ES-I3 (cell line): ENCODE measurements at regions not wholly inside any gene's neighbourhood (a gene's known extent, or its start where the extent isn't known, plus 50 kb on each side); places are given as distances from the start of the nearest gene placed in this dataset.

Experiments
- H3K36me3 ChIP-seq: 2 replicates; pipeline ENCODE4 v1.6.1; 2013; ENCODE audit warnings: mild to moderate bottlenecking, low read length, control low read depth, moderate library complexity; ENCODE audit not compliant: insufficient read depth
- H3K4me1 ChIP-seq: 2 replicates; pipeline ENCODE4 v1.6.1; 2013; ENCODE audit warnings: mild to moderate bottlenecking, control low read depth, low read length; ENCODE audit not compliant: insufficient read depth
- H3K9ac ChIP-seq: 2 replicates; pipeline ENCODE4 v1.6.1; 2013; ENCODE audit warnings: low read depth, mild to moderate bottlenecking, low read length, moderate library complexity
- H3K9me3 ChIP-seq: 2 replicates; pipeline ENCODE4 v1.6.1; 2013; ENCODE audit warnings: mild to moderate bottlenecking, low read length, moderate library complexity; ENCODE audit not compliant: control insufficient read depth, insufficient read depth

- Histone ChIP-seq H3K36me3 (no peaks in the 10 kb centered on the region), H3K4me1 (no peaks in the 10 kb centered on the region), H3K9me3 (no peaks in the 10 kb centered on the region), H3K9ac (no peak overlapping the region)
Measured at GRCh38 chr6:87837444-87837843, 135.4 kb upstream of the AKIRIN2 start.

- Histone ChIP-seq H3K36me3 (no peaks in the 10 kb centered on the region), H3K4me1 (no peaks in the 10 kb centered on the region), H3K9ac (no peak overlapping the region), H3K9me3 (no peaks in the 10 kb centered on the region)
Measured at GRCh38 chr6:87832025-87832825, 130.2 kb upstream of the AKIRIN2 start.

GRCh38 chr6:87830907-87831306 lies 128.9 kb upstream of the AKIRIN2 start:
- Histone ChIP-seq H3K9ac (no peak overlapping the region), H3K36me3 (no peaks in the 10 kb centered on the region), H3K4me1 (no peaks in the 10 kb centered on the region), H3K9me3 (no peaks in the 10 kb centered on the region)

GRCh38 chr6:87829622-87830121 lies 127.6 kb upstream of the AKIRIN2 start:
- H3K9me3 ChIP-seq: no peaks in the 10 kb centered on the region
- H3K36me3 ChIP-seq: no peaks in the 10 kb centered on the region
- H3K4me1 ChIP-seq: no peaks in the 10 kb centered on the region
- no peak overlapping the region for H3K9ac ChIP-seq

GRCh38 chr6:87828044-87828443 lies 126.0 kb upstream of the AKIRIN2 start:
- H3K9me3 ChIP-seq: no peaks in the 10 kb centered on the region
- no peaks in the 10 kb centered on the region for H3K4me1 ChIP-seq
- no peak overlapping the region for H3K9ac ChIP-seq
- H3K36me3 ChIP-seq: no peaks in the 10 kb centered on the region

GRCh38 chr6:87827346-87827745 lies 125.3 kb upstream of the AKIRIN2 start:
- no peaks in the 10 kb centered on the region for H3K9me3 ChIP-seq
- H3K4me1 ChIP-seq: no peaks in the 10 kb centered on the region
- H3K36me3 ChIP-seq: no peaks in the 10 kb centered on the region
- no peak overlapping the region for H3K9ac ChIP-seq

GRCh38 chr6:87826424-87826823 lies 124.4 kb upstream of the AKIRIN2 start:
- Histone ChIP-seq H3K36me3 (no peaks in the 10 kb centered on the region), H3K9ac (no peak overlapping the region), H3K9me3 (no peaks in the 10 kb centered on the region), H3K4me1 (no peaks in the 10 kb centered on the region)

- no peaks in the 10 kb centered on the region for H3K36me3 ChIP-seq
- no peak overlapping the region for H3K9ac ChIP-seq
- no peaks in the 10 kb centered on the region for H3K4me1 ChIP-seq
- no peaks in the 10 kb centered on the region for H3K9me3 ChIP-seq
Measured at GRCh38 chr6:87825821-87826221, 123.8 kb upstream of the AKIRIN2 start.

GRCh38 chr6:87824958-87825491 lies 123.0 kb upstream of the AKIRIN2 start:
- Histone ChIP-seq H3K9me3 (no peaks in the 10 kb centered on the region), H3K9ac (no peak overlapping the region), H3K36me3 (no peaks in the 10 kb centered on the region), H3K4me1 (no peaks in the 10 kb centered on the region)

- Histone ChIP-seq H3K9ac (no peak overlapping the region), H3K36me3 (no peaks in the 10 kb centered on the region), H3K4me1 (no peaks in the 10 kb centered on the region), H3K9me3 (no peaks in the 10 kb centered on the region)
Measured at GRCh38 chr6:87822011-87822410, 120.0 kb upstream of the AKIRIN2 start.

GRCh38 chr6:87820343-87820984 lies 118.4 kb upstream of the AKIRIN2 start:
- Histone ChIP-seq H3K9me3 (no peaks in the 10 kb centered on the region), H3K4me1 (no peaks in the 10 kb centered on the region), H3K36me3 (no peaks in the 10 kb centered on the region), H3K9ac (no peak overlapping the region)

GRCh38 chr6:87817183-87817582 lies 115.2 kb upstream of the AKIRIN2 start:
- Histone ChIP-seq H3K9me3 (no peaks in the 10 kb centered on the region), H3K36me3 (no peaks in the 10 kb centered on the region), H3K9ac (no peak overlapping the region), H3K4me1 (no peaks in the 10 kb centered on the region)

- Histone ChIP-seq H3K4me1 (no peaks in the 10 kb centered on the region), H3K9ac (no peak overlapping the region), H3K36me3 (no peaks in the 10 kb centered on the region), H3K9me3 (no peaks in the 10 kb centered on the region)
Measured at GRCh38 chr6:87815449-87815848, 113.4 kb upstream of the AKIRIN2 start.

GRCh38 chr6:87808005-87808757 lies 106.1 kb upstream of the AKIRIN2 start:
- Histone ChIP-seq H3K9me3 (no peaks in the 10 kb centered on the region), H3K9ac (no peak overlapping the region), H3K36me3 (no peaks in the 10 kb centered on the region), H3K4me1 (no peaks in the 10 kb centered on the region)
